AG04449 (cell line): ENCODE measurements at regions not wholly inside any gene's neighbourhood (a gene's known extent, or its start where the extent isn't known, plus 50 kb on each side); places are given as distances from the start of the nearest gene placed in this dataset.
"Not testable (repeated sequence)": the region's sequence is repeated elsewhere in the genome, so short reads cannot be mapped to it uniquely, and the experiment has no call there.

Experiments
- CTCF ChIA-PET: fragments of 350-600 bp; formaldehyde crosslinking; extraction: SDS; loops from one replicate; lab custom pipeline; 2021; ENCODE audit warnings: antibody characterized with exemption; lab: Yijun Ruan, JAX
- POLR2A ChIA-PET: fragments of 400-600, 350-600 bp; formaldehyde crosslinking; extraction: SDS; loops from one replicate; lab custom pipeline; 2020; ENCODE audit warnings: antibody characterized with exemption, inconsistent platforms; lab: Yijun Ruan, JAX
- DNase-seq: peaks from one replicate; pipeline ENCODE4 v3.0.0-alpha.2; 2010; ENCODE audit warnings: low read depth, low spot score
- H3K4me3 ChIP-seq: 2 replicates; pipeline ENCODE4 v1.5.1; 2011; ENCODE audit warnings: low read depth, mild to moderate bottlenecking, control low read depth, low read length
- CTCF ChIP-seq: IDR thresholded peaks from one replicate; pipeline ENCODE4 v1.5.1; 2011; ENCODE audit warnings: mild to moderate bottlenecking, moderate library complexity, low read length, control low read depth, inconsistent platforms; ENCODE audit not compliant: insufficient read depth; ENCODE audit errors: missing control alignments

DNA sequence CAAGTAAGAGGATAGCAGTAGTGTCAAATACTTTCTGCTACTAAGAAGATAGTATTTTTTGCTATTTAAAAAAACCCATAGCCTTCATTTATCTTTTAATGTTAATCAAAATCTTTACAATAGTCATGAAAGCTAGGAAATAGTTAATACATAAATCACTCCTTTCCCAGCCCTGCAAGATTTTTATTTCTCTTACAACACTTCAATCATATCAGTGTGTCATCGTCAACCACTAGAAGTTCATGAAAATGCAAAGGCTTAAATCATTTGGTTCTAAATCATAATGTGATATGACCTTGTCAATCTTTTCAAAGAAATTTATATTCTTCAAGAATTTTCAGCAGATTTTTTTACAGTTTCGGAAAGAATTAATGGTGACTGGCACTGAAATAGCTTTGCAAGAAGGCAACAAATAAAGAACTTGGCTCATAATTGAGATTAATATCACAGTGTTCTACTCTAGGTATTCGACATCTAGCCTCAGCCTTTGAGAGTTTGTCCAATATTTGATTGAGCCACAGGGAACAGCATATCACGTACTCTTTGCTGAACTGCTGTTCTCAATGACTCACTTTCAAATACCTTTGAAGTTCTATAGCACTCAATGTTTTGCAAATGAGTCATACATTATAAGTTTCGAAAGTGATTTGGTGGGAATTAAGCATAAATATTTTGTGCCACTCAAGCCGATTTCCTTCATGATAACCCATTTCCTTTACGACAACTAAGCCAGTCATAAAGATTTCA is 384.0 kb upstream of the FOXG1 start:
- H3K4me3 ChIP-seq = no peak overlapping the region
- ChIA-PET POLR2A (no interaction called here), CTCF (no interaction called here)
- TF ChIP-seq CTCF = no peak
- DNase-seq = peak; percentile 23

DNA sequence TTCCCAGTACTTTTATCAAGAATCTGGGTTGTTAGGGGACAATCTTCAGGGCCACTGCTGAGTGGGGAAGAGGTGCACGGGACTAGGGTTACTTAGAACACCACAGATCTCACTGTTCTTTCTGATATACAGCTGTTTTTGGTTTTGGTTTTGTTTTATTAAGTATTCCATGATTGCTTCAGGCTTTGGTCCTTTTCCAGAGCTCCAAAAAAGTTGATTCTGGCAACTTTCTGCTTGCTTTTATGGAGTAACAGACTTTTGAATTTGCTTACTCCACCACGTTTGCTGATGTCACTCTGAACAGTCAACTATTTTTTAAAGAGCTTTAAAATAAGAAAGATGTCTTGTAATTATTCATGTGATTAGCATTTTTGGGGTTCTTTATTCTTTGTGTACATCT is 368.1 kb upstream of the FOXG1 start:
- H3K4me3 ChIP-seq = no peak overlapping the region
- ChIA-PET CTCF (no interaction called here), POLR2A (no interaction called here)
- DNase-seq = no peak
- TF ChIP-seq CTCF = no peak

- DNase-seq, POLR2A ChIA-PET, CTCF ChIA-PET, H3K4me3 ChIP-seq: not testable (repeated sequence)
Measured at GRCh38 chr14:28401705-28402104, 364.9 kb upstream of the FOXG1 start.

DNA sequence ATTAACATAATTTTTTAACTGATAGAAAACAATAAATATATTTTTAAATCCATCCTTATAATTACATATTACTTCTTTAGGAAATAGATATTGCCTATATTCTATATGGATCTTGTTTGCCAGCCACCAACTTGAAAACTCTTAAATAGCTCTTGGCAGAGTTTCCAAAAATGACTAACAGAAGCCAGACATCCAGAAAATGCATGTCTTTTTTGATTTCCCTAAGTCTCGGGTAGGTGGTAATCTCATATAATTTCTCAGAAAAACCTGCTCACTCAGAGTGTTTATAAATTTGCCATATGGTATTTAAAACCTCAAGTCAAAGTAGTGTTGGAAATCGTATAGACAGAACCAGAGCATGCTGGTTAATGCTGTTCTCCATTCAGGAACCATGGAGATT is 360.4 kb upstream of the FOXG1 start:
- CTCF ChIA-PET = no interaction called here
- no peak overlapping the region for H3K4me3 ChIP-seq
- no peak for DNase-seq
- TF ChIP-seq CTCF = no peak
- POLR2A ChIA-PET = no interaction called here

DNA sequence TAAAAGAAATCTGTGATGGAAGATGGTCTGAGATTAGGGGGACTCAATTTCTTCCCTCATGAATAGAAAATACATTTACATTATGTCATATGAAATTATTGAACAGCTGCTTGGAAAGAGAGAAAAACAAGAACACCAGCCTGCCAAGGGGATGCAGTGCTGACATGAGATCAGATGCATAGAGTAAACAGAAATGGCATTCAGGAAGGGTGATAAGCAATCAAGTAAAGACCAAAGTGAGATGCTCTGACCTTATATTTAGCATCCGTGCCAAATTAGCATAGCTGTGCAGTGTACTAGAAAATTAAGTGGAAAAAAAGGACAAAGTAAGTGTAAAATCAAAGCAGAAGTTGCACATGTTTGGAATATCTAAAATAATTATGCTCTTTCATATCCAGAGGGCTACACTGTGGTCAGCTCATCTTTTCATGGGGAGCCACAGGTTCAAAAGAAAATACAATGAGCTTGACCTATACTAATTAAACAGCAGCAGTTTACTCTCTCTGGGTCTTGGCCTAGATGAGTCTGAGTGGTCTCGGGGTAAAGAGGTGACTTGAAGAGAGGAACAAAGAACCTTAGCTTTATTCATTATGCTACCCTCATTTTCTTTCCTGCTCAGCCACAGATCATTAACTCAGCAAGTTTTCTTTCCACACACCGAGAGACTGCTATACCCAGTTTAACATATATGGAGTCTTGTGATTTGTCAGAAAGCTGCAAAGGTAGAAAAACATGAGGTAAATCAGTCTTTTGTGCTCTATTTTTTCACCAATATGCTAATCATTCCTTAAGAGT is 359.4 kb upstream of the FOXG1 start:
- POLR2A ChIA-PET = no interaction called here
- CTCF ChIA-PET = no interaction called here
- no peak for DNase-seq
- H3K4me3 ChIP-seq = no peak overlapping the region
- TF ChIP-seq CTCF = no peak

- ChIA-PET CTCF (no interaction called here), POLR2A (no interaction called here)
- no peak for DNase-seq
- H3K4me3 ChIP-seq = no peak overlapping the region
- no peak for TF ChIP-seq CTCF
Measured at GRCh38 chr14:28407996-28408395, 358.6 kb upstream of the FOXG1 start.

DNA sequence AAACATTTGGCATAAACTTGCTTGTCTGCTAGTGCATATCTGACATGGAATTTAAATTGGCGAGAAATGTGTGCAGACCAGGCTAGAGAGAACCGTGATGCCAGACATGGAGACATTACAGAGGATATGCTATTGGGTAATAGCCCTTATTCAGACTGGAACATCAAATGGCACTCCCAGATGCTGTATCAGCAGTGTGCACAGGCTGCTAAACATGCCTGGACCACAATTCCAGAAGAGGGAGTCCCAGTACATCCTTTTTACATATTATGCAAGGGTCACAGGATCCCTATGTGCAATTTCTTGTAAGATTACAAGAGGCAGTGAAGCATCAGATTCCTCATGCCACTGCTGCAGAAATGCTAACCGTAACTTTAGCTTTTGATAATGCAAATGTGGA is 354.5 kb upstream of the FOXG1 start:
- ChIA-PET POLR2A (no interaction called here), CTCF (no interaction called here)
- H3K4me3 ChIP-seq = no peak overlapping the region
- no peak for TF ChIP-seq CTCF
- DNase-seq = no peak
